ENCODE measurements at regions not wholly inside any gene's neighbourhood (a gene's known extent, or its start where the extent isn't known, plus 50 kb on each side); places are given as distances from the start of the nearest gene placed in this dataset.

DNA sequence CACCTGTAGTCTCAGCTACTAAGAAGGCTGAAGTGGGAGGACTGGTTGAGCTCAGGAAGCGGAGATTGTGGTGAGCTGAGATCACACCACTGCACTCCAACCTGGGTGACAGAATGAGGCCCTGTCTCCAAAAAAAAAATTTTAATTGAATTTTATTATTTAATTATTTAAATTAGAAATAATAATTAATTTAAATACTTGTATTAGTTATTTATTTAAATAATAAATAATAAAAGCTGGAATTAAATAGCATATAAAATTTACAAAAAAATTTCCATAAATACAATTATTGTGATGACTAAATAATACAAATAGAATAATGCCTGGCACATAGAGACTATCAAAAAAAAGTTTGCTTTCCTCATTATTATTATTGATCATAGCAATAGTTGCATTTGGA is 371.5 kb downstream of the KCNA4 start:
- no peak for DNase-seq
- H3K9me3 ChIP-seq = no peaks in the 10 kb centered on the region
- TF ChIP-seq, protein P1, sequence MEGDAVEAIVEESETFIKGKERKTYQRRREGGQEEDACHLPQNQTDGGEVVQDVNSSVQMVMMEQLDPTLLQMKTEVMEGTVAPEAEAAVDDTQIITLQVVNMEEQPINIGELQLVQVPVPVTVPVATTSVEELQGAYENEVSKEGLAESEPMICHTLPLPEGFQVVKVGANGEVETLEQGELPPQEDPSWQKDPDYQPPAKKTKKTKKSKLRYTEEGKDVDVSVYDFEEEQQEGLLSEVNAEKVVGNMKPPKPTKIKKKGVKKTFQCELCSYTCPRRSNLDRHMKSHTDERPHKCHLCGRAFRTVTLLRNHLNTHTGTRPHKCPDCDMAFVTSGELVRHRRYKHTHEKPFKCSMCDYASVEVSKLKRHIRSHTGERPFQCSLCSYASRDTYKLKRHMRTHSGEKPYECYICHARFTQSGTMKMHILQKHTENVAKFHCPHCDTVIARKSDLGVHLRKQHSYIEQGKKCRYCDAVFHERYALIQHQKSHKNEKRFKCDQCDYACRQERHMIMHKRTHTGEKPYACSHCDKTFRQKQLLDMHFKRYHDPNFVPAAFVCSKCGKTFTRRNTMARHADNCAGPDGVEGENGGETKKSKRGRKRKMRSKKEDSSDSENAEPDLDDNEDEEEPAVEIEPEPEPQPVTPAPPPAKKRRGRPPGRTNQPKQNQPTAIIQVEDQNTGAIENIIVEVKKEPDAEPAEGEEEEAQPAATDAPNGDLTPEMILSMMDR (IDR thresholded peaks at IDR 0.05; ENCODE audit: low read depth, low read length) = no peak
- H3K4me3 ChIP-seq (ENCODE audit: low read depth, low read length) = no peak overlapping the region
- no peaks in the 10 kb centered on the region for H3K27me3 ChIP-seq
- H3K36me3 ChIP-seq = no peaks in the 10 kb centered on the region
- no peaks in the 10 kb centered on the region for H3K4me1 ChIP-seq

DNA sequence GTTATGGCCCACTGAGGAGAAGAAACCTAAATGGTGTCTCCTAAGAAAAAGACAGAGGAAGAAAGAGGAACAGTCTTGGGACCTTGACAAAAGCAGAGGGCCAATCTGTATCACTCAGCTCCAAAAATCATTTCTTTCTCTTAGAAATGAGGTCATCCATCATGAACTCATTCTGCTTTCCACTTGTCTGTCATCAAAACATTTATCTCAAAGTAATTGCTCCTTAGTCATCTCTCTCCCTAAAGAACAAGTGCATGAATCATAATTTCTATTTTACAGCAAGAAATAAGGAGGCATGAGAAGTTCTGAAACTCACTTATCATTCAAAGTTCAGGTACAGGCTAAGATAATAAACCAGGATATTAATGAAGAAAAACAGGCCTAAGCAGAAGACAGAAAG is 375.6 kb downstream of the KCNA4 start:
- no peak overlapping the region for H3K4me3 ChIP-seq (ENCODE audit: low read depth, low read length)
- no peaks in the 10 kb centered on the region for H3K9me3 ChIP-seq
- no peaks in the 10 kb centered on the region for H3K27me3 ChIP-seq
- no peaks in the 10 kb centered on the region for H3K4me1 ChIP-seq
- TF ChIP-seq, protein P1 (IDR thresholded peaks at IDR 0.05; ENCODE audit: low read depth, low read length) = no peak
- H3K36me3 ChIP-seq = no peaks in the 10 kb centered on the region
- DNase-seq = no peak

DNA sequence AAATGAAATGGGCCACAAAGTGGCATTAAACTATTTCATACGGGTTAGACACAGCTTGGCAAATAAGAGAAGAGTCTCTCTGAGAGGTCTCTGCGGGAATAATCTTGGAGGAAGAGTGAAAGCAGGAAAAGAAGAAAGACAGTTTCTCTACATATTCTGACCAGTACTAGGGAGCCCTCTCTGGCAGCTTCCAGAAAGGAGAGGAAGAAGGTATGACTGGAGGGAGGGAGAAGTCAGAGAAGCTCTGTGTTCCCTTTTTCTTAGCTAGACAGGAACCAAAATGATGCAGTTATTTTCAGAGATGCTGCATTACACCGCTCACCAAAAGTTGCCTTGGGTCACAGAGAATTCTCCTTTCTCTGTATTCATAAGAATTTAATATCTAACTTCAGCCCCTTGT is 382.1 kb downstream of the KCNA4 start:
- Histone ChIP-seq H3K36me3 (no peaks in the 10 kb centered on the region), H3K4me1 (no peaks in the 10 kb centered on the region), H3K4me3 (ENCODE audit: low read depth, low read length) (no peak overlapping the region), H3K27me3 (no peaks in the 10 kb centered on the region), H3K9me3 (no peaks in the 10 kb centered on the region)
- TF ChIP-seq, protein P1 (IDR thresholded peaks at IDR 0.05; ENCODE audit: low read depth, low read length) = no peak
- no peak for DNase-seq

DNA sequence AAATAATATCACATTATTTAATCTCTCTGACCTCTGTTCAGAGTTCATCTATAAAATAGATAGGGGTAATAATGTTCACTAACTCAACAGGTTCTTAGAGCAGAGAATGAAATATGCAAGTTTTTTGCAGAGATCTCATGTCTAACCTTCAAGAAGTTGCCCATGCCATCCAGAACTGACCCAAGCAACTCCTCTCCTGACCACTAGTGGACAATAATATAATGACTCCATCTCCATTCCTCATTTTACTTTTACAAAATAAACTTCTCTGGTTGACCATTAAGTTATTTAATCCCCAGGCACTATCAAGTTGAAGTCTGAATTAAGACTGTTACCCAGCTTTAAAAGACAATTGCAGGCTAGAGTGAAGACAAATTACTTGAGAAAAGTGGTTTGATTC is 382.6 kb downstream of the KCNA4 start:
- no peaks in the 10 kb centered on the region for H3K27me3 ChIP-seq

DNA sequence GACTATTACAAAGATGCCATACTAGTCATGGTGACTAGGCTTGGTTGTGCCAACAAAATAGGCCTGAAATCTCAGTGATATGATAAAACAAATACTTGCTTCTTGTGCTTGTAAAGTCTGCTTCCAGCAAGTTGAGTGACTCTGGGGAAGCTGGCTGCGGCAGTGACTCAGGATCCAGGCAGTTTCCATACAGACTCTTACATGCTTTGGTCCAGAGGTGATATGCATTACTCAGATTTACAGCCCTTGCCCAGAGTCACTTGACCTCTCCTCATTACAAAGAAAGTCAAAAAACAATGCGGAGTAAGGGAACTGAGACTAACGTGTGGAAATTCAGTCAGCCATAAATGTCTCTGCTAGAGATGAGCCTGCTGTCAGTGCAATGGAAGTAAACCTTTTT is 387.5 kb downstream of the KCNA4 start:
- H3K9me3 ChIP-seq = no peaks in the 10 kb centered on the region
- no peaks in the 10 kb centered on the region for H3K4me1 ChIP-seq
- H3K36me3 ChIP-seq = no peaks in the 10 kb centered on the region
- no peak for DNase-seq
- no peaks in the 10 kb centered on the region for H3K27me3 ChIP-seq
- TF ChIP-seq, protein P1 (IDR thresholded peaks at IDR 0.05; ENCODE audit: low read depth, low read length) = no peak
- no peak overlapping the region for H3K4me3 ChIP-seq (ENCODE audit: low read depth, low read length)

More for the DNA sequence above, 382.6 kb downstream of the KCNA4 start:
- no peak overlapping the region for H3K4me3 ChIP-seq (ENCODE audit: low read depth, low read length)
- no peaks in the 10 kb centered on the region for H3K36me3 ChIP-seq
- no peaks in the 10 kb centered on the region for H3K9me3 ChIP-seq
- no peaks in the 10 kb centered on the region for H3K4me1 ChIP-seq
- DNase-seq = no peak
- TF ChIP-seq, protein P1 (IDR thresholded peaks at IDR 0.05; ENCODE audit: low read depth, low read length) = no peak

DNA sequence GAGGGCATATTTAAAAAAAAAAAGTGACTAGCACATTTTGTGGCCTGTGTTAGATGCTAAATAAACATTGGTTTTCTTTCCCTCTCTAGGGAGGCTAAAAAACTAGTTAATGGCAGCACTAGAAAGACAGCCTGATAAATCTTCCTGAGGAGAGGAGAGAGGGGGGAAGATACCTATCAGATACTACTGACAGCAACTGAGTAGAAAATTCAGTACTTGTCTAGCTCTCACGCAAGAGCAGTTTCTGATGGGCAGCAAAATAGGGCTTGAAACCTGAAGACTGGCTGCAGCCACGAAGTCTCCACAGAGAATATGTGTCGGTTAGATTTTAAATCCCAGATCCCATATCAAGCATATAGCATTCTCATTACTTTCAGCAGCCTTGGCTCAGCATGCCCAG is 388.2 kb downstream of the KCNA4 start:
- Histone ChIP-seq H3K36me3 (no peaks in the 10 kb centered on the region), H3K4me1 (no peaks in the 10 kb centered on the region), H3K4me3 (ENCODE audit: low read depth, low read length) (no peak overlapping the region), H3K9me3 (no peaks in the 10 kb centered on the region), H3K27me3 (no peaks in the 10 kb centered on the region)
- TF ChIP-seq, protein P1 (IDR thresholded peaks at IDR 0.05; ENCODE audit: low read depth, low read length) = no peak
- no peak for DNase-seq

Measured in BE2C (cell line).